ENCODE measurements at regions not wholly inside any gene's neighbourhood (a gene's known extent, or its start where the extent isn't known, plus 50 kb on each side); places are given as distances from the start of the nearest gene placed in this dataset.
"Not testable (repeated sequence)": the region's sequence is repeated elsewhere in the genome, so short reads cannot be mapped to it uniquely, and the experiment has no call there.

DNA sequence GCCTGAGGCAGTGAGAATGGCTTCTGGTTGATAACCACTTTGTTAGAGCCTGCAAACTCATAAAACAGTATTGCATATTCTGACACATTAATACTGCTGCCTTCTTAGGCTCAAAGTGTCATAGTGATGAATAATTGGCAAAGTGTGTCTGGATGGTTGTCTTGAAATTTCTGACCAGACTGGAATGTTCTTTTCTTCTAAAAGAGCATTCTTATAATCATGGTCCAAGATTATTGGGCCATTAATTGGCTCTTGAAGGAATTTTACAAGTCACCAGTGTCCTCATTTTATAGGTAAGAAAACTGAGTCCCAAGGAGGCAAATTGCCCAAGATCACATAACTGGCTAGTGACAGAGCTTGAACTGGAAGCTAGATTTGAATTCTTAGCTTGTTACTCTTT is 111.7 kb downstream of the PCSK1 start:
- peak overlapping the region; percentile 94 for H3K27ac ChIP-seq
- no peak for DNase-seq (ENCODE audit: low read depth, low spot score)

DNA sequence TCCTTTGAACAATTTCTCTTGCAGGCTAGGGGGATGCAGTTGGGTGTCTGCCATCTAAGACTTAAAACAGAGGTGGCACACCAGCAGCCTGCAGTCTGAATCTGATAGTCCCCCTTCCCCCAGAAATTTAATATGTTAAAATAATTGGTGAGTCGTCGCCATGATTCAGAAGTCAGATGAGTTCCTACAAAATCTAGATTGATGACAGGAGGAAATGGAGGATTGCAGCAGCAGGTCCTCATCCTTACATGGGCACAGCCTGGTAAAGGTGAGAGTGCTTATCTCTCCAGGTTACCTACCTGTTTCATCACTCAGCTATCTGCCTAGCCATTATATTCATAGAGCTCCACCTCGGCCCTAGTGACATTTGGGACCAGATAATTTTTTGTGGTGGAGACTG is 112.3 kb downstream of the PCSK1 start:
- H3K27ac ChIP-seq = peak overlapping the region; percentile 94
- DNase-seq (ENCODE audit: low read depth, low spot score) = peak; percentile 31

DNA sequence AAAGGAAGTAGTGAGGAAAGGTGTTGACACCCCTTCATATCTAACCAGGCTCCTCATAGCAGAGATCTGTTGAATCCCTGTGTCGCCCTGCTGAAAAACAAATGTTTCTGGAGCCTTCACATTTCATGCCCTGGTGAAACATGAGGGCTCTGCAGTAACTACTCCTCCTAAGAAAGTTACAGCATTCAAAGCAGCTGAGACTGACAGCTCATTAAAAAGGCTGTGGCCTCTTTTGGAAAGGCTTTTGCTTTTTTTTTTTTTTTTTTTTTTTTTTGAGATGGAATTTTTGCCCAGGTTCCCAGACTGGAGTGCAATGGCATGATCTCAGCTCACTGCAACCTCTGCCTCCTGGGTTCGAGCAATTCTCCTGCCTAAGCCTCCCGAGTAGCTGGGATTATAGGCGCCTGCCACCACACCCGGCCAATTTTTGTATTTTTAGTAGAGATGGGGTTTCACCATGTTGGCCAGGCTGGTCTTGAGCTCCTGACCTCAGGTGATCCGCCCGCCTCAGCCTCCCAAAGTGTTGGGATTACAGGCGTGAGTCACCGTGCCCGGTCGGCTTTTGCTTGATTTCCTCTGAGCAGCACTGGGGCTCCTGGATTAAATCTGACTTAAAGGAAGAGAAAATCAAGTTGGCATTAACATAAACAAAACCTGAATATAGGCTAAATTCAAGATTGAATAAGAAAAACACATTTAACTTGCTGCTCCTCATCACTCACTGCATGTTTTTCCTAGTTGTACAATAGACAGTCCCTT is 112.9 kb downstream of the PCSK1 start:
- DNase-seq (ENCODE audit: low read depth, low spot score) = not testable (repeated sequence)
- H3K27ac ChIP-seq = peak overlapping the region; percentile 94

DNA sequence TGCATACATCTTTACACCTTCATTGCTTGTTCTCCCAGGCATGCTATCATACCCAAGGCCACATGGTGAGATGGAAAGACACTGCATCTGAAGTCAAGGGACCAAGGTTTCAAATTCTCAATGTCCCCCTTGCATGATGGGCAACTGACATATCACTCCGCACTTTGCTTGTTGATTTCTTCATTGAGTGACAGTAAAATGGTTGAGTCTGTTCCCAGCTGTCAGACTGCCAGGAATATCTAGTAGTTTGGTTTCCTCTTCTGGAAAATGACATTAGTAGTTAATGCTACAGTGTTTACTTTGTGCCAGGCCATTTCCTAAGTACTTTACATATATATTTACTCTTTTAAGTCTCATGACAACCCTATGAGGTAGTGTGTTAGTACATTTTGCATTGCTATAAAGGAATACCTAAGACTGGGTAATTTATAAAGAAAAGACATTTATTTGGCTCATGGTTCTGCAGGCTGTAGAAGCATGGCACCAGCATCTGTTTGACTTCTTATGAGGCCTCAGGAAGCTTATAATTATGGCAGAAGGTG is 114.4 kb downstream of the PCSK1 start:
- H3K27ac ChIP-seq = no peak overlapping the region
- no peak for DNase-seq (ENCODE audit: low read depth, low spot score)

DNA sequence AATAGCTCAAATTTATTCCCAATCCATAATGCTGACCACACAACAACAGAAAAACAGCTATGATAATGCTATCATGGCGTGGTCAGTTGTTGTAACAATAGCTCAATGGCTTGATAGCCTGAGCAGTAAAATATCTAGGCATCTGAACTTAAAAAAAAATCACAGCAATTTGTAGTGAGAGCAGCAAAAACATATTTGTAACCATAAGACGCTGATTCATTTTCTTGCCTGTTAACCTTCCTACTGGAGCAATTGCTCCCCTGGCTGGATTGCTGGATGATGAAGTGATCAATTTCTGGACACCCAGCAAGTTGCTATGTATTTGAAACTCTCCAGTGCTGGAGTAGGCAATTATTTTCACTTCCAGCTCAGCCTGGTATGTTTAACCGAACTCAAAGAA is 115.1 kb downstream of the PCSK1 start:
- no peak overlapping the region for H3K27ac ChIP-seq
- no peak for DNase-seq (ENCODE audit: low read depth, low spot score)

DNA sequence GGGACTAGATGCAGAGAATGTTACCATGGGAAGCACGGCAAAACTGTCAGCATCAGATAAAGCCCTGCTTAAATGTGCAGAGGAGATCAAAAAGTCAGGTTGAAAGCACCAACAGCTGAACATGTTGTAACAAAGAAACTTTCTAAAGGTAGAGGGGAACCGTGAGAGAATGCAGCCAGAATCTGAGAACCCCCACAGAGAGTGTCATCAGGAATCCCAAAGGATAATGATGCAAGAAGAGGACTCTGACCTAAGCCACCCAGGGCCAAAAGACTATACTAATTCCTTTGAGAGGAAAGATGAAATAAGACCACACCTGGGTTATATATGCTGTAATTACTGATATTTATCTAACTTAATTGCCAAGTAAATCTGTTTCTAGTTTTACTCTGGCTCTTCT is 116.6 kb downstream of the PCSK1 start:
- no peak overlapping the region for H3K27ac ChIP-seq
- no peak for DNase-seq (ENCODE audit: low read depth, low spot score)

DNA sequence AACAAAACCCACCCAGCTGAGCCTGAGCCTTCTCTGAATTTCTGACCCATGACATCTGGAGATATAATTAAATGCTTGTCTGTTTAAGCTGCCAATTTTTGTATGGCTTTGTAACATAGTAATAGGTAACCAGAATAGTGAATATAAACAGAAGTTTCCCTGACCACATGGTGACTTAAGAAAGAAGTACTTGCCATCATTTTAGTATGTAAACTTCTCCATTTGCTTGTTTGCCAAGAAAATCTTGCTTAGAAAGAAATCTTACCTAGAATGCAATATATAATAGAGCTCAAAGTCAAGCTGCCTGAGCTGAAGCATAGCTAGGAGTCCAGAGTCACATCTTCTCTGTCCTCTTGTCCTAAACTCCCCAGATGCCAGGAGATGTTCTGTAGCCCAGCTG is 117.0 kb downstream of the PCSK1 start:
- no peak overlapping the region for H3K27ac ChIP-seq
- DNase-seq (ENCODE audit: low read depth, low spot score) = no peak

DNA sequence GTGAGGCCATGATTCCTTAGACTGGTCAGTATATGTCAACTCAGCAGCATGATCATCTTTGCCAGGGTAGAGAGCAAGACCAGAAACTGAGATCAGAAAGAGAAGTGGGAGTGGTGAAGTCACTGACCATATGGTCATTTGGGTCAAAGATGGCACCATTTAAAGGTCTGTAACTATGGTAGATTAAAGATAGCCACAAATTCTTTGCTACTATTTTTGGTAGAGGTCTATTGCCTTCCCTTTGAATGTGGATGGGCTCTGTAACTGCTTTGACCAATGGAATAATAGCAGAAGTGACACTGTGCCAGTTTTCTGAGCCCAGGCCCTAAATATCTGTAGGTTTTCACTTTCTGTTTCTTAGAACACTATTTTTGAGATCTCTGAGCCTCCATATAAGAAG is 117.6 kb downstream of the PCSK1 start:
- H3K27ac ChIP-seq = no peak overlapping the region
- DNase-seq (ENCODE audit: low read depth, low spot score) = no peak

DNA sequence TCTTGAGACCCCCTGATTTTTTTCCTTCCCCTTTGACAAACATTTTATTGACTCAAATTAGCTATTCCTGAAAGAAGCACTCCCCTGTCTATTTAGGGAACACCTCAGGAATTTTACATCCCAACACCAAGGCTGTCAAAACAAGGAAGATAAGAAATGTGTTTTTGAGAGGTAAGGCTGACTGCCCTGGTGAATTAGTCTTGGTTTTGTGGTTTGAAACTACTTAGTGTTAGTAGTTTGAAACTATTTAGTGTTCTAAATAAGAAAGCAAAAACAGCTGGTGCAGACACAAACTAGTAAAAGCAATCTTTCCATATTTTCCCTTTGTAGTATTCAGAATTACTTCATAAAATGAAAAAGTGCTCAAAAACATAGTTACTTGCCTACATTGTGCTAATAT is 120.7 kb downstream of the PCSK1 start:
- H3K27ac ChIP-seq = no peak overlapping the region
- no peak for DNase-seq (ENCODE audit: low read depth, low spot score)

DNA sequence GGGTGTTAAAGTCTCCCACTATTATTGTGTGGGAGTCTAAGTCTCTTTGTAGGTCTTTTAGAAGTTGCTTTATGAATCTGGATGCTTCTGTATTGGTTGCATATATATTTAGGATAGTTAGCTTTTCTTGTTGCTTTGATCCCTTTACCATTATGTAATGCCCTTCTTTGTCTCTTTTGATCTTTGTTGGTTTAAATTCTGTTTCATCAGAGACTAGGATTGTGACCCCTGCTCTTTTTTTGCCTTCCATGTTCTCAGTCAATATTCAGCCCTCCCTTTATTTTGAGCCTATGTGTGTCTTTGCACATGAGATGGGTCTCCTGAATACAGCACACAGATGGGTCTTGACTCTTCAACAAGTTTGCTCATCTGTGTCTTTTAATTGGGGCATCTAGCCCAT is 126.0 kb downstream of the PCSK1 start:
- DNase-seq (ENCODE audit: low read depth, low spot score); H3K27ac ChIP-seq: not testable (repeated sequence)

DNA sequence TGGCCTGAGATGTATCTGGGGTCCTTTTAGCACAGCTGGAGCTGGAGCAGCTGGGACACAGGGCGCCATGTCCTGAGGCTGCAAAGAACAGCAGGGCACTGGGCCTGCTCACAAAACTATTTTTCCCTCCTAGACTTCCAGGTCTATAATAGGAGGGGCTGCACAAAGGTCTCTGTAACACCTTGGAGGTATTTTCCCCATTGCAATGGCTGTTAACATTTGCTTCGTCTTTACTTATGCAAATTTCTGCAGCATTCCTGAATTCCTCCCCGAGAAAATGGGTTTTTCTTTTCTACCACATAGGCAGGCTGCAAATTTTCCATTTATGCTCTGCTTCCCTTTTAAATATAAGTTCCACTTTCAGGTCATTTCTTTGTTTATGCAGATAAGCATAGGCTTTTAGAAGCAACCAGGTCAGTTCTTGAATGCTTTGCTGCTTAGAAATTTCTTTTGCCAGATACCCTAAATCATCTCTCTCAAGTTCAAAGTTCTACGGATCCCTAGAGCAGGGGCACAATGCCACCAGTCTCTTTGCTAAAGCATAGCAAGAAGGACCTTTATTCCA is 130.8 kb downstream of the PCSK1 start:
- DNase-seq (ENCODE audit: low read depth, low spot score) = no peak
- no peak overlapping the region for H3K27ac ChIP-seq

DNA sequence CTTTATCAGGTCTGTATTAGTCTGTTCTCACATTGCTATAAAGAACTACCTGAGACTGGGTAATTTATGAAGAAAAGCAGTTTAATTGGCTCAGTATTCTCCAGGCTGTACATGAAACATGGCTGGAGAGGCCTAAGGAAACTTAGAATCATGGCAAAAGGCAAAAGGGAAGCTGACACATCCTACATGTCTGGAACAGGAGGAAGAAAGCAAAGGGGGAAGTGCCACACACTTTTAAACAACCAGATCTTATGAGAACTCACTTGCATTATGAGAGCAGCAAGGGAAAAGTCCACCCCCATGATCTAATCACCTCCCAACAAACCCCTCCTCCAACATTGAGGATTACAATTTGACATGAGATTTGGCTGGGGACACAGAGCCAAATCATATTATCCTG is 132.1 kb downstream of the PCSK1 start:
- H3K27ac ChIP-seq = no peak overlapping the region
- no peak for DNase-seq (ENCODE audit: low read depth, low spot score)

DNA sequence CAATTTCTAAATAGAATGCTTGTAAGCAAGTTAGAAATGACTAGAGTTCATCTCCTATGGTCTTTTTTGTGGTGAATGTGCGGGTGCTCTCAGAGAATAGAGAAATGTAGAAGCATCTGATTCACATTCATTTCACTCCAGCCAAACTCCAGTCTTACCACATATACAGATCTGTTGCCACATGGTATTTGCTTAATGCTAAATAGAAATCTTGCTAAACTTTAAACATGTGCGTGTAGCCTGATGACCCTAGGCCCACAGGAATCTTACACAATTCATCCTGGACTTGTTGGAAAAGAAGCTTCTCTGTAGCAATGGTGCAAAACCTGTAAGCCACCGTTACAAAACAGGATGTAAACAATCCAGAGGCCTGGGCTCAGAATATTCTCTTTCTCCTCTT is 135.2 kb downstream of the PCSK1 start:
- no peak for DNase-seq (ENCODE audit: low read depth, low spot score)
- no peak overlapping the region for H3K27ac ChIP-seq

DNA sequence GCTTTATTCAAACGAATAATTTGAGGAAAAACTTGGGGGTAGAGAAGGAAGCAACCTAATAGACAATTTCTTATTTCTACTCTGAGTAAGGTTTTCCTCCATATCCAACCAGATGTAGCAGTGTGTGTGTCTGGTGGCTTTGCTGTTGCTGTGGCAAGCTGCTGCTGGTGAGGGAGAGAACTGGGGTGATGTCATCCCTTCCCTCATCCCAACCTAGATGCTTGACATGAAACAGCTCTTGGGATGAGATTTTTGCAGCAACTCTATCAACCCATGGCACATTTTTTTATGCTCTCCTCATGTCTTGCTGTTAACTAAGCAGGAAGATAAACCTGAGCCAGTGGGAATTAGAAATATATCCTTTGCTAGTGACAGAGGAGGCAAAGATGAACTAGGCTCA is 135.8 kb downstream of the PCSK1 start:
- no peak overlapping the region for H3K27ac ChIP-seq
- no peak for DNase-seq (ENCODE audit: low read depth, low spot score)

DNA sequence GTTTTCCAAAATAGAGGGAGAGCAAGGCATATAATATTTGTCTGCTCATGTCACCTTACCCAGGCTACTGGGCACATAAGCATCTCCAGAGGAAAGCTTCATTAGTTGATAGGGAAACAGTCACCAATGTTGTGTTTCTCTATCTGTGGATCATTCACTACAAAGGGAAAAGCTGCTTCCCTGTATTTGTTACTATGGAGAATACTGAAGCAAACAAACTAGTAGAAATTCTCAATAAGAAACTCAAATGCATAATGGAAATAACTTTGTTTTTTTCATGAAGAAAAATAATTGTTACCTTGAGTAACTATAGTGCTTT is 138.2 kb downstream of the PCSK1 start:
- no peak for DNase-seq (ENCODE audit: low read depth, low spot score)
- H3K27ac ChIP-seq = peak overlapping the region; percentile 60

DNA sequence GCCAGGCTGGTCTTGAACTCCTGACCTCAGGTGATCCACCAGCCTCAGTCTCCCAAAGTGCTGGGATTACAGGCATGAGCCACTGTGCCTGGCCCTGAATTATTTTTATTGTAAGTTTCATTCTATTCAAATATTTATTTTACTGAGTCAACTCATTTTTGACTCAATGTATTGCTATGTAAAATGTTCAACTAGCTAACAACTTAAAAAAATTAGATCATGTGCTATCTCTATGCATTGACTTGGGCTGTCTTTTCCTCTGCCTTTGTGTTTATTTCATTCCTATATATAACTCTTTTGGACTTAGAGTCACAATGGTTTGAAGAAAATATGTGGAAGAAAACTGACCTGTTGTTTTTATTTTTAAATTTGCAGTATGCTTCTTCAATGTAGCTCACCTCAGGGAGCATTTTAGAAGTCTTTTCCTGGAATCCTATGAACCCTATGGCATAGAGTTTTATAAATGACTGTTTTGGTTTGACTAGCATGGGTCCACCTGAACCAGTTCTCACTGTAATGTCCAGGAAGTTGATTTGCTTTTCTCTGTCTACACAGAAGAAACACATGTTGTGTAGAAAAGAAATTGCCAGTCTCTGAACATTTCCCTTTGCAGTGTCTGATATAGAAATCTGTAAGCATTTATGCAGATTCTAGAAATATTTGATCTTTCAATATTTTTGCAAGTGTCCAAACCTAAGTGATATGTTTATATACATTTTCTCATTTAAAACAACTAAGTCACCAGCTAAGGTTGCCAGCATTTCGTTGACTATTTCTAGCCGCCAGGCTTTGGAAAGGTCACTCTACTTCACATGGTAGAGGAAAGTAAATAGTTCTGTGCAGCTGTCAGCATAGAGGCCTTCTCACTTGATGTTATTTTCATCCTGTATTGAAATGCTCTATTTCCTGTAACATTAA is 138.8 kb downstream of the PCSK1 start:
- H3K27ac ChIP-seq = peak overlapping the region; percentile 60
- no peak for DNase-seq (ENCODE audit: low read depth, low spot score)

DNA sequence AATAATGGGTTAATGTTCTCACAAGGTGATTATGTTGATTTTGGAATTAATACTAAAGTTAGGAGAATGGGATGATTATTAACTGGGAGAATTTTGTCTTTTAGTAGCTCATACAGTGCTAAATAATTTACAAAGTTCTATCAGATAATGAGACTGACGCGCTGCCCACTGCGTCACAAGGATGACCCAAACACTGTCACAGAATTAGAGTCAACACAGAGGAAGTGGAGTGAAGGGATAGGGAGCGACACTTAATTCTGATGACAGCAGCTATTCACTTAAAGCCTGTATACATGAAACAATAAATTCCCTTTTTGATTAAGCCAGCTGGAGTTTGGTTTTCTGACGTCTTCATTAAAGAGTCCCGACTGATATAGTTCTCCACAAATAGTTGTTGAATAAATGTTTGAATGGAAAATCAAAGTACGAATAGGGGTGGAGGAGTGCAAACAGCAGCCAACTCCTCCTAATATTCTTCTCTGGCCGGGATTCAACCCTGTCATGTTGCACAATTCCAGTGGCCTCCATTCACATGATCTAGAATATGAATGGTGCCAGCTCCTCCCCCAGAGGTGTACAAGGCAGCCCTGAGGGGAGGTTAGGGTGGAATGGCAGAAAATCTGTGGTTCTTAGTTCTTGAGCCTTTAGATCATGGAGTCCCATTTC is 140.3 kb downstream of the PCSK1 start:
- no peak overlapping the region for H3K27ac ChIP-seq
- DNase-seq (ENCODE audit: low read depth, low spot score) = no peak

DNA sequence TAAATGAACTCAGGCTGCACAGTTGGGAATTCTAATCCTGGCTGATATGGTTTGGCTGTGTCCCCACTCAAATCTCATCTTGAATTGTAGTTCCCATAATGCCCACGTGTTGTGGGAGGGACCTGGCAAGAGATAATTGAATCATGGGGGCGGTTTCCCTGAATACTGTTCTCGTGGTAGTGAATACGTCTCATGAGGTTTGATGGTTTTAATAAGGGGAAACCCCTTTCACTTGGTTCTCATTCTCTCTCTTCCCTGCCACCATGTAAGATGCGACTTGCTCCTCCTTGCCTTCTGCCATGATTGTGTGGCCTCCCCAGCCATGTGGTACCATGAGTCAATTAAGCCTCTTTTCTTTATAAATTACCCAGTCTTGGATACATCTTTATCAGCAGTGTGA is 143.8 kb downstream of the PCSK1 start:
- DNase-seq (ENCODE audit: low read depth, low spot score) = not testable (repeated sequence)
- H3K27ac ChIP-seq = peak overlapping the region; percentile 72

DNA sequence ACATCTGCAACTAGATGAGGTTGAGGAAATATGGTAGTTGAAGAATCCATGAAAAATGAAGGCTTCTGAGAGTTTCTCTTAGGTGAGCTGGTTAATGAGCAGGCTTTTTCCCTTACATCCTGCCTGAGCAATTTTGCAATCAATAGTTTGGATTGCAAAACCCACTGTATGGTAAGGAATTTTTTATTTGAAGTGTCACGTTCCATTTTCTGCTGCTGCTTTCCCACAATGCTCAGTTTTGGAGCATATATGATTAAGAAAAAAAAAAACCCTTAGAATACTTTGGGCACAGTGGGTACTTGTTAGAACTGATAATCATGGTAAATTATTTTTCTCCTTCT is 144.2 kb downstream of the PCSK1 start:
- H3K27ac ChIP-seq = peak overlapping the region; percentile 72
- DNase-seq (ENCODE audit: low read depth, low spot score) = no peak

DNA sequence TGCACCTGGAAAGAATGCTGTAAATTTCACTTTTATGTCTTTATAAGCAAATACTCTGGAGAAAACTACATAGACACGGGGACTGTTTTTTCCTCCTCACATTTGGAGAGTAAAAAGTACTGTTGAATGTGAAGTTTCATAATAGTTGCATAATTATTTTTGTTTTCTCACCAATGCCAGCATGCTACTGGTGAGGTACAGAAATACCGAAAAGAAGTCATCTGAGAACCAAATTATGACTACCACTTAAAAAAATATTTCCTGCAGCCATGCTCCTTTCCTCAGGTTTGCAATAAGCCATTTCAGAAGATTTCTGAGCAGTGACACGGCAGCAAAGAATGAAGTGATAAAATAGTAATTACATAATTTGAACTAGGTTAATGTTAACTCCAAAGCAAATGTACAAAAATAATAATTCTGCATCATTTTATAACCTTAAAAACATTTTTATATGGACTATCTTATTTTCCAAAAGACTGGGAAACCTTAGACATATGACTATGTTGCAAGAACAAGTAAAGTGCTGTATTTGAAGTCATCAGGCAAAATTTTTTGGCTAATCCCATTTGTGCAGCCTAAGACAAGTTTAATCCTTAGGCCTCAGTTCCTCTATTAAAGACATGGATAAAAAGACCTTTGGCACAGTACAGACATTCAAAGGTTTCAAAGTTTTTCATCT is 144.7 kb downstream of the PCSK1 start:
- H3K27ac ChIP-seq = peak overlapping the region; percentile 72
- DNase-seq (ENCODE audit: low read depth, low spot score) = no peak
